ENCODE measurements at regions not wholly inside any gene's neighbourhood (a gene's known extent, or its start where the extent isn't known, plus 50 kb on each side); places are given as distances from the start of the nearest gene placed in this dataset.
A peak's percentile ranks its signal among the peaks of the same experiment; 100 is the strongest.

DNA sequence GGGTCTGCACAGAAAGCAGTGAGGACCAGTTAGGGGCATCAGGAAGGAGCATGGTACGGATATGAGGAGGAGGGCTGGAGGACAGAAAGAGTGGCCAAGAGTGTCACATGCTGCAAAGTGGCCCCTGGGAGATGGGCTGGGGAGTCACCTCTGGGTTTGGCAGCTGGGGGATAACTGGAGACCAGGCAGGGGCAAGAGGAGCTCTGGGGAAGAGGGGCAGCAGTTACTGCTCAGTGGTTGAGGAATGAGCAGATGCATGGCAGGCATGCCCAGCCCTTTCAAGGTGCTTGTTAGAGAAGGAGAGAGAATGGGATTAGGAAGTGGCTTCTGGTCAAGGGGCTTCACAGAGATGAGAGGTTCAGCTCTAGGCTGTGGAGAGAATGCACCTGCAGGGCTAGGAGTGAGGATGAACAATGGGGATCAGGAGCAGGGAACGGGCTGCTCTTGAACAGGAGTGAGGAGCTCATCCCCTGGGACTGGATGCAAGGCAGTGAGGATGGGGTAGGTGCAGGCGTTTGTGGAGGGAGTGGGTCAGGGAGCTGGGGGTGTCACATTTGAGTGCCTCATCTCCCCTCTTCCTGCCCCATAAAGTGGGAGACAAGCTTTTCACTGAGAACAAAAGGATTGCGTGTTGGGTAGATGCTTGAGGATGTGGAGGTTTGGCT is 127.5 kb downstream of the PAPOLA start:
- Mint-ChIP-seq H3K4me1 (no peaks in the 10 kb centered on the region), H3K27ac (ENCODE audit: unreplicated experiment) (no peak overlapping the region), H3K36me3 (ENCODE audit: low read depth) (no peaks in the 10 kb centered on the region), H3K9me3 (no peaks in the 10 kb centered on the region), H3K27me3 (ENCODE audit: low read depth) (no peaks in the 10 kb centered on the region), H3K4me3 (no peak overlapping the region)
- TF ChIP-seq, protein P1, sequence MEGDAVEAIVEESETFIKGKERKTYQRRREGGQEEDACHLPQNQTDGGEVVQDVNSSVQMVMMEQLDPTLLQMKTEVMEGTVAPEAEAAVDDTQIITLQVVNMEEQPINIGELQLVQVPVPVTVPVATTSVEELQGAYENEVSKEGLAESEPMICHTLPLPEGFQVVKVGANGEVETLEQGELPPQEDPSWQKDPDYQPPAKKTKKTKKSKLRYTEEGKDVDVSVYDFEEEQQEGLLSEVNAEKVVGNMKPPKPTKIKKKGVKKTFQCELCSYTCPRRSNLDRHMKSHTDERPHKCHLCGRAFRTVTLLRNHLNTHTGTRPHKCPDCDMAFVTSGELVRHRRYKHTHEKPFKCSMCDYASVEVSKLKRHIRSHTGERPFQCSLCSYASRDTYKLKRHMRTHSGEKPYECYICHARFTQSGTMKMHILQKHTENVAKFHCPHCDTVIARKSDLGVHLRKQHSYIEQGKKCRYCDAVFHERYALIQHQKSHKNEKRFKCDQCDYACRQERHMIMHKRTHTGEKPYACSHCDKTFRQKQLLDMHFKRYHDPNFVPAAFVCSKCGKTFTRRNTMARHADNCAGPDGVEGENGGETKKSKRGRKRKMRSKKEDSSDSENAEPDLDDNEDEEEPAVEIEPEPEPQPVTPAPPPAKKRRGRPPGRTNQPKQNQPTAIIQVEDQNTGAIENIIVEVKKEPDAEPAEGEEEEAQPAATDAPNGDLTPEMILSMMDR (conservative IDR thresholded peaks at IDR 0.05) = no peak
- DNase-seq (ENCODE audit: low read depth, low spot score) = no peak

DNA sequence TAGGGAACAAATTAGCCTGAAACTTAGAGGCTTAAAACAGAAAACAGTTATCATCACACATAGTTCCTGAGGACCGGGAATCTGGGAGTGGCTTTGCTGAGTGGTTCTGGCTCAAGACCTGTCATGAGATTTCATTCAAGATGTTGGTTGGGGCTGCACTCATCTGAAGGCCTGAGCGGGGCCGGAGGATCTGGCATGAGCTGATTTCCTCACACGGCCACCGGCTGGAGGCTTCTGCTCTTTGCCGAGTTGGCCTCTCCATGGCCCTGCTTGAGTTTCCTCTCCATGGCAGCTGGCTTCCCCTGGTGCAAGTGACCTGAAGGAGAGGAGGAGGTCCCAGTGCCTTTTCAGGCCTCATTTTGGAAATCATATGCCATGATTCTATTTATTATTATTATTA is 128.1 kb downstream of the PAPOLA start:
- H3K27ac Mint-ChIP-seq (ENCODE audit: unreplicated experiment) = no peak overlapping the region
- H3K36me3 Mint-ChIP-seq (ENCODE audit: low read depth) = no peaks in the 10 kb centered on the region
- no peaks in the 10 kb centered on the region for H3K27me3 Mint-ChIP-seq (ENCODE audit: low read depth)
- H3K9me3 Mint-ChIP-seq = peaks cover 3% of the 10 kb centered on the region
- no peak for DNase-seq (ENCODE audit: low read depth, low spot score)
- no peak overlapping the region for H3K4me3 Mint-ChIP-seq
- H3K4me1 Mint-ChIP-seq = no peaks in the 10 kb centered on the region
- TF ChIP-seq, protein P1 (conservative IDR thresholded peaks at IDR 0.05) = no peak

DNA sequence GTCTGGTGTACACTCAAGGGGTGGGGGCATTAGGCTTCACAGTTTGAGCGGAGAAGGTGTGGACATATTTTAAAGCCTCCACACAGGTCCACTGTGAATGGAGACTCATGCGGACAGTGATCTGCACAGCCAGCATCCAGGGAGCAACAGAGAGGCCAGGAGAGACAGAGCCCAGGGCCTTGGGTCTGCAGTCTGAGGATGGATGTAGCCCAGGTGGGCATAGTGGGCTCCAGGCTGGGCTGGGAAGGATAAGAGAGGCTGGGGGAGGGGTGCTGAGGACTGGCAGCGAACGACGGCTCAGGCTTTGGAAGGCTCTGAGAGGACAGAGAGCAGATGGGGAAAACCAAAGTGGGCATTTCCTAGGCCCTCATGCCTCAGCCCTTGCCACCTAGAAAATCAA is 128.8 kb downstream of the PAPOLA start:
- Mint-ChIP-seq H3K4me1 (no peaks in the 10 kb centered on the region), H3K27ac (ENCODE audit: unreplicated experiment) (no peak overlapping the region), H3K4me3 (no peak overlapping the region), H3K36me3 (ENCODE audit: low read depth) (no peaks in the 10 kb centered on the region), H3K27me3 (ENCODE audit: low read depth) (no peaks in the 10 kb centered on the region), H3K9me3 (peaks cover 3% of the 10 kb centered on the region)
- no peak for DNase-seq (ENCODE audit: low read depth, low spot score)
- TF ChIP-seq, protein P1 (conservative IDR thresholded peaks at IDR 0.05) = no peak

DNA sequence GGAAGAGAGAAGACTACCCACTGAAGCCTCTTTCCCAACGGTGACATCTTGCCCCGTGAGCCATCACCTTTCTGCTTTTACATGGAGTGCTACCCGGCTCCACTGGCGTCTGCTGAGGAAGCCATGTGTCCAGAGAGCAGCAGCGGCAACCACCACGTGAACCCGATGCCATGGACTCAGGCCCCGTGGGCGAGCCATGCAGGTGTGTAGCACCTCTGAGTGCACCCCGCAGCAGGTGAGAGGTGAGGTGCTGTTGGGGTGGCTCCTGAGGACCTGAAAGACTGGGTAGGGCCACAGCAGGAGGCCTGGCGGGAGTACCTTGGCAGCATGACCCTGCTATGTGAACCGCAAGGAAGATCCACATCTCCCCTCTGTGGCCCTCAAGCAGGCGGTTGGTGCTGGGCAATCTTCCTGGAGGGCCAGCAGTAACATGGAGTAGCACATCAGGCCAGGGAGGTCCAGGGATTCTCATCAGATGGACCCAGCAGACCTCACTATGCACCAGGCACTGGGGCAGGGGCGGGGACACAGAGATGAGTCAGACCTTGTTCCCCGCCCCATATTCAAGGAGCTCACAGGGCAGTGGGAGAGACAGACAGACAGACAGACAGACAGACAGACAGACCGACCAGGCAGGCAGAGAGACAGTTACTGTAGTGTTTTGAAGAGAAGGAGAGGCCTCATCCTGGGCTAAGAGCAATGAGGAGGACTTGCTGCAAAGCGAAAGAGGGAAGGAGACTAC is 129.6 kb downstream of the PAPOLA start:
- TF ChIP-seq, protein P1 (conservative IDR thresholded peaks at IDR 0.05) = no peak
- Mint-ChIP-seq H3K4me1 (no peaks in the 10 kb centered on the region), H3K36me3 (ENCODE audit: low read depth) (no peaks in the 10 kb centered on the region), H3K27me3 (ENCODE audit: low read depth) (no peaks in the 10 kb centered on the region), H3K27ac (ENCODE audit: unreplicated experiment) (peak overlapping the region; percentile 36), H3K4me3 (no peak overlapping the region), H3K9me3 (peaks cover 3% of the 10 kb centered on the region)
- no peak for DNase-seq (ENCODE audit: low read depth, low spot score)

DNA sequence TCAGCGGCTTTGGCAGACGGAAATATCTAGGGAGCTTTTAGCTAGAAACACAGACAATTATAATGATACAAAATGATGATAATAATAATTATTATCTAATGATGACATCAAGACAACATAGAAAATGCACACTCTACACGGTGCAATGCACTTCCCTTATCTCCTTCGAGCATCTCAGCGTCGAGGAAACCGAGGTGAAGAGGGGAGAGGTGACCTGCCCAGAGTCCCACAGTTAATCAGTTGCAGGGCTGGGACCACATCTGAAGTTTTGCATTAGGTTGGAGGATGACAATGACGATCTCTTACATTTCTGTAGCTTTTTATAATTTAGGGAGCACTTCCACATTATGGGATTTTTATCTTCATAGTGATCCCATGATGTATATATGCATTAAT is 130.2 kb downstream of the PAPOLA start:
- Mint-ChIP-seq H3K4me3 (no peak overlapping the region), H3K9me3 (peaks cover 3% of the 10 kb centered on the region), H3K27ac (ENCODE audit: unreplicated experiment) (no peak overlapping the region), H3K4me1 (no peaks in the 10 kb centered on the region), H3K27me3 (ENCODE audit: low read depth) (no peaks in the 10 kb centered on the region), H3K36me3 (ENCODE audit: low read depth) (no peaks in the 10 kb centered on the region)
- TF ChIP-seq, protein P1 (conservative IDR thresholded peaks at IDR 0.05) = no peak
- no peak for DNase-seq (ENCODE audit: low read depth, low spot score)

All from neural crest cell (in vitro differentiated cells).